AG20443 (cell line): ENCODE measurements at regions not wholly inside any gene's neighbourhood (a gene's known extent, or its start where the extent isn't known, plus 50 kb on each side); places are given as distances from the start of the nearest gene placed in this dataset.

ENCODE experiments used
- DNase-seq: peaks from one replicate; pipeline ENCODE4 v3.0.0; 2012; ENCODE audit warnings: low spot score, mixed read lengths

GRCh38 chr4:23660865-23661264 lies 229.0 kb downstream of the PPARGC1A start:
- DNase-seq, result no peak

- no peak for DNase-seq
These were observed 235.1 kb downstream of the PPARGC1A start for GRCh38 chr4:23654791-23655190.

- no peak for DNase-seq
These were observed 240.8 kb downstream of the PPARGC1A start for GRCh38 chr4:23648854-23649596.

- no peak for DNase-seq
These were observed 254.4 kb downstream of the PPARGC1A start for GRCh38 chr4:23635468-23635867.

- no peak for DNase-seq
These were observed 258.4 kb downstream of the PPARGC1A start for GRCh38 chr4:23631255-23631950.

GRCh38 chr4:23630110-23630509 lies 259.7 kb downstream of the PPARGC1A start:
- DNase-seq, result no peak

GRCh38 chr4:23629421-23629820 lies 260.4 kb downstream of the PPARGC1A start:
- DNase-seq, result no peak

- DNase-seq, result peak; percentile 10
These were observed 275.5 kb downstream of the PPARGC1A start for GRCh38 chr4:23614284-23614892.

- no peak for DNase-seq
These were observed 276.1 kb downstream of the PPARGC1A start for GRCh38 chr4:23613782-23614181.

- no peak for DNase-seq
These were observed 287.1 kb downstream of the PPARGC1A start for GRCh38 chr4:23602720-23603119.

GRCh38 chr4:23594125-23594524 lies 295.7 kb downstream of the PPARGC1A start:
- DNase-seq, result no peak

- no peak for DNase-seq
These were observed 299.4 kb downstream of the PPARGC1A start for GRCh38 chr4:23590431-23590830.

- DNase-seq, result no peak
These were observed 305.8 kb downstream of the PPARGC1A start for GRCh38 chr4:23584024-23584423.

- no peak for DNase-seq
These were observed 307.2 kb downstream of the PPARGC1A start for GRCh38 chr4:23582671-23583070.

- no peak for DNase-seq
These were observed 310.7 kb downstream of the PPARGC1A start for GRCh38 chr4:23579166-23579565.

- no peak for DNase-seq
These were observed 312.4 kb downstream of the PPARGC1A start for GRCh38 chr4:23577398-23577797.

- no peak for DNase-seq
These were observed 317.5 kb downstream of the PPARGC1A start for GRCh38 chr4:23572382-23572781.

- no peak for DNase-seq
These were observed 322.5 kb downstream of the PPARGC1A start for GRCh38 chr4:23567338-23567737.

- DNase-seq, result no peak
These were observed 329.1 kb downstream of the PPARGC1A start for GRCh38 chr4:23560748-23561147.

- DNase-seq, result no peak
These were observed 331.7 kb downstream of the PPARGC1A start for GRCh38 chr4:23558101-23558500.

- DNase-seq, result no peak
These were observed 342.2 kb downstream of the PPARGC1A start for GRCh38 chr4:23547601-23548000.

- DNase-seq, result no peak
These were observed 342.8 kb downstream of the PPARGC1A start for GRCh38 chr4:23547096-23547495.

- no peak for DNase-seq
These were observed 349.8 kb downstream of the PPARGC1A start for GRCh38 chr4:23539969-23540569.
